Spleen (tissue), 11 donors: ENCODE measurements at regions not wholly inside any gene's neighbourhood (a gene's known extent, or its start where the extent isn't known, plus 50 kb on each side); places are given as distances from the start of the nearest gene placed in this dataset.

ENCODE experiments used
- DNase-seq: peaks from one replicate; pipeline ENCODE4 v3.0.0-alpha.2; 2020
- H3K27ac ChIP-seq, 8 donors: fragments of 200-600 bp; sonication (generic) in 7 of 8; 1 replicate in 4 of 8; 2 replicates in 4 of 8; pipeline versions ENCODE4 v1.5.0 to v1.8.0; 2016 to 2021; ENCODE audit warnings: inconsistent platforms in 4 of 8, mild to moderate bottlenecking in 4 of 8, moderate library complexity in 1 of 8
- H3K27me3 ChIP-seq, 7 donors: fragments of 200-600 bp; sonication (generic) in 6 of 7; replicated peaks in 1 of 7; 1 replicate in 4 of 7; 2 replicates in 3 of 7; pipeline versions ENCODE4 v1.5.0 to v1.8.0; 2016 to 2021; ENCODE audit warnings: inconsistent platforms in 3 of 7, mild to moderate bottlenecking in 1 of 7
- H3K36me3 ChIP-seq, 6 donors: fragments of 200-600 bp; sonication (generic) in 5 of 6; 1 replicate in 4 of 6; 2 replicates in 2 of 6; pipeline versions ENCODE4 v1.5.0 to v1.8.0; 2016 to 2021; ENCODE audit warnings: inconsistent platforms in 2 of 6
- H3K4me1 ChIP-seq, 6 donors: fragments of 200-600 bp; sonication (generic) in 5 of 6; 1 replicate in 3 of 6; 2 replicates in 3 of 6; pipeline versions ENCODE4 v1.5.0 to v1.8.0; 2016 to 2021; ENCODE audit warnings: inconsistent platforms in 3 of 6
- H3K4me3 ChIP-seq, 8 donors: fragments of 200-600 bp; sonication (generic) in 7 of 8; 1 replicate in 4 of 8; 2 replicates in 4 of 8; pipeline versions ENCODE4 v1.5.0 to v1.8.0; 2016 to 2021; ENCODE audit warnings: inconsistent platforms in 4 of 8, mild to moderate bottlenecking in 4 of 8, moderate library complexity in 2 of 8
- H3K9me3 ChIP-seq, 8 donors: fragments of 200-600 bp; sonication (generic) in 7 of 8; 1 replicate in 4 of 8; 2 replicates in 4 of 8; pipeline versions ENCODE4 v1.5.0 to v1.8.0; 2016 to 2021; ENCODE audit warnings: inconsistent platforms in 4 of 8
- POLR2A ChIP-seq, 3 donors: fragments of 450-650 bp; IDR thresholded peaks; one replicate each; pipeline ENCODE4 v1.5.1; 2017; ENCODE audit warnings: antibody characterized with exemption in 3 of 3, mild to moderate bottlenecking in 1 of 3
- POLR2AphosphoS5 ChIP-seq, 3 donors: sonication (generic); formaldehyde crosslinking; IDR thresholded peaks; one replicate each; pipeline ENCODE4 v1.5.1; 2017; ENCODE audit warnings: antibody characterized with exemption in 3 of 3
- WGBS, 5 donors: extraction: QIAGEN DNeasy Blood & Tissue Kit in 3 of 5; methylation state at CpG; one replicate each; pipeline versions ENCODE4 v1.1.5 to v1.1.7; 2013 to 2018; 5-methylcytosine and 5-hydroxymethylcytosine counted together
- intact Hi-C: fragments of 100-400 bp; cut with DNase I; formaldehyde crosslinking; loops from one replicate; pipeline ENCODE4 v1.15.0; 2023; ENCODE audit warnings: low total_unique reads
- TF ChIP-seq, protein P1 (sequence below), 11 experiments: fragments of 200-600 bp in 7 of 11; fragments of 450-650 bp in 4 of 11; sonication (generic) in 4 of 11; IDR thresholded peaks in 8 of 11; conservative IDR thresholded peaks in 3 of 11; 1 replicate in 7 of 11; 2 replicates in 4 of 11; pipeline versions ENCODE4 v1.4.0 to v1.8.0; 2016 to 2021; ENCODE audit warnings: antibody characterized with exemption in 11 of 11, inconsistent platforms in 4 of 11, mild to moderate bottlenecking in 1 of 11
- donor health status: healthy with polysubstance abuse.
- donor health status: DM: no; HTN: no; CAD: no; lungs with moderate emphysema.
- donor health status: DM: no; HTN: no; CAD: no.
- donor health status: Bipolar disorder and iron deficiency.
- donor health status: healthy.
- donor health status: DM: no; HTN: no; CAD: no.
- donor health status: DM: yes; HTN: yes; CAD: no.

DNA sequence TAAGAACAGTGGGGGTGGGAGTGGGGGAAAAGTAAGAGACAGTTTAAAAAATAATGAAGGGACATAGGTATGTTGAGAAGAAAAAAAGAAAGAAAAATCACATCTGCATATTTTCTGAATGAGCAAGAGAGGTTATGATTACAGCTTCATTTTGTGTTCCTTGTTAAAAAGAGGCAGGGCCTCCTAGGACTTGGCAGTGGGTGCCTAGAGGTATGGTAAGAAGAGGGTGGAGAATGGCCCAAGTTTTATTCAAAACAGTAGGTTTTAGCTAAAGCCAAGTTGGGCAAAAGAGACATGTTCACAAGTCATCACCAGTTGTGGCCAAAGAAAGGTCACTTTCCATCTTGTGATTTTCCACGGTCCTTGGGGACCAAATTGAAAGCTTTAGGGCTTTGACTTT lies 643.4 kb downstream of the CCDC171 start:
- no peak for TF ChIP-seq POLR2AphosphoS5 (IDR thresholded peaks at IDR 0.05)
- TF ChIP-seq, protein P1, sequence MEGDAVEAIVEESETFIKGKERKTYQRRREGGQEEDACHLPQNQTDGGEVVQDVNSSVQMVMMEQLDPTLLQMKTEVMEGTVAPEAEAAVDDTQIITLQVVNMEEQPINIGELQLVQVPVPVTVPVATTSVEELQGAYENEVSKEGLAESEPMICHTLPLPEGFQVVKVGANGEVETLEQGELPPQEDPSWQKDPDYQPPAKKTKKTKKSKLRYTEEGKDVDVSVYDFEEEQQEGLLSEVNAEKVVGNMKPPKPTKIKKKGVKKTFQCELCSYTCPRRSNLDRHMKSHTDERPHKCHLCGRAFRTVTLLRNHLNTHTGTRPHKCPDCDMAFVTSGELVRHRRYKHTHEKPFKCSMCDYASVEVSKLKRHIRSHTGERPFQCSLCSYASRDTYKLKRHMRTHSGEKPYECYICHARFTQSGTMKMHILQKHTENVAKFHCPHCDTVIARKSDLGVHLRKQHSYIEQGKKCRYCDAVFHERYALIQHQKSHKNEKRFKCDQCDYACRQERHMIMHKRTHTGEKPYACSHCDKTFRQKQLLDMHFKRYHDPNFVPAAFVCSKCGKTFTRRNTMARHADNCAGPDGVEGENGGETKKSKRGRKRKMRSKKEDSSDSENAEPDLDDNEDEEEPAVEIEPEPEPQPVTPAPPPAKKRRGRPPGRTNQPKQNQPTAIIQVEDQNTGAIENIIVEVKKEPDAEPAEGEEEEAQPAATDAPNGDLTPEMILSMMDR (IDR thresholded peaks at IDR 0.05 in 8 of 11, conservative IDR thresholded peaks at IDR 0.05 in 3 of 11) = no peak
- no peak for TF ChIP-seq POLR2A (IDR thresholded peaks at IDR 0.05)
- no peaks in the 10 kb centered on the region for H3K9me3 ChIP-seq
- no peak overlapping the region for H3K4me3 ChIP-seq
- H3K36me3 ChIP-seq = no peaks in the 10 kb centered on the region
- DNase-seq = no peak
- peaks cover 0 to 4% (median 0%) of the 10 kb centered on the region in 7 donors for H3K27me3 ChIP-seq
- no peak overlapping the region for H3K27ac ChIP-seq
- peaks cover 0 to 6% (median 0%) of the 10 kb centered on the region in 6 donors for H3K4me1 ChIP-seq
- intact Hi-C loops = no loop called here
- 73 to 88% (median 81%) methylated on average over 1 of the region's 1 CpG for WGBS, 5 donors

DNA sequence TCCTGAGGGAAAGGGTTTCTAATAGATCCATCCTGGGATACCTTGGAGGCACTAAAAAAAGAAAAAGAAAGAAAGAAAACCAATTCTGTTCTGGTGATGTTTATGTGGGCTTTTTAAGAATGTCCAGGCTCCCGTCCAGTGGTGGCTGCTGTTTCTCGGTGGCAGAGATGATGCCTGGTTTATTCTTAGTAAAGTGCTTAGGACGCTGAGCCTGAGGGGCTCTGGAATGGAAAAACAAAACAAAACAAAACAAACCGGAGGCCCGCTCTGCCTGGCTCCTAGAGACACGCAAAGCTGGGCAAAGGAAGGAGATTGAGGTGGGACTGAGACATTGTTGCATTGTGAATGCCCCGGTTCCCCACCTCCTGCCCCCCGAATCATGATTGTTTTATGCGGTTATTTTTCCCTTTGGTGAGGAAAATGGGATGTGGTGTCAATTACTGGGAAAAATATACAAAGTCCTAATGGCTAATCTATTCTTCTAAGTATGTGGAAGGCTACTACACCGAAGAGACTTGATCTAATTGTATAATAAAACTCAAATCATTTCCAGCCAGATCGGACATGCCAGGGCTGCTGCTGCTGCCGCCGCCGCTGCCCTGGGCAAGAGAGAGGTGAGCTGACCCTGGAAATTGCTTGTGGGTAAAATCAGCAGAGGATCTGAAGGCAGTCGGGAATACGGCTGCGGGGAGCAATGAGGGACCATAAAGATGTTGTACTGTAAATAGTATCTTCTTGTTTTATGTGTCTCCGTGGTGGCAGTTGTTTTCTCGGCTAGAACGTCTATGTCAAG lies 644.9 kb downstream of the CCDC171 start:
- intact Hi-C loops = no loop called here
- TF ChIP-seq, protein P1 (IDR thresholded peaks at IDR 0.05 in 8 of 11, conservative IDR thresholded peaks at IDR 0.05 in 3 of 11) = no peak
- TF ChIP-seq POLR2AphosphoS5 (IDR thresholded peaks at IDR 0.05) (no peak), POLR2A (IDR thresholded peaks at IDR 0.05) (no peak)
- Histone ChIP-seq H3K27ac (no peak overlapping the region), H3K4me1 (no peaks in the 10 kb centered on the region), H3K9me3 (no peaks in the 10 kb centered on the region), H3K27me3 (peaks cover 0 to 4% (median 0%) of the 10 kb centered on the region in 7 donors), H3K36me3 (no peaks in the 10 kb centered on the region), H3K4me3 (no peak overlapping the region)
- WGBS, 5 donors = 72 to 89% (median 86%) methylated on average over 20 of the region's 20 CpGs
- DNase-seq = no peak

DNA sequence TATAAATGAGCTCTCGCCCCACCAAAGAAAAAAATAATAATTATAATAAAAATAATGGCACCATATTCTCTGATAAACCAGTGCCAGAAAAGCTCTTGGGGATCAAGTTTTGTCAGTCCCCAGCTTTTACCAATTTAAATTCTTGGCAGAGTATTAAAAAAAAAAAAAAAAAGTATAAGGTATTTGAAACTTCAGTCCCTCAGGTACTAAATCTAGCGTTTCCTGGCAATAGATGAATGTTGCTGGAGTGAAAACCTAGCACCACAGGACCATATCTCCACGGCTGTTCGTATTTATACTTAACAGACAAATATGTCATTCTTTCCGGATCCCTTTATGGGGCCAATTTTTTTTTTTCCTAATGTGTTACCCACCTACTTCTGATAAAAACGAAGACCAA lies 646.2 kb downstream of the CCDC171 start:
- WGBS, 5 donors = 67 to 90% (median 82%) methylated on average over 6 of the region's 6 CpGs
- DNase-seq = no peak
- H3K27ac ChIP-seq = no peak overlapping the region
- no peaks in the 10 kb centered on the region for H3K4me1 ChIP-seq
- H3K36me3 ChIP-seq = no peaks in the 10 kb centered on the region
- no peak for TF ChIP-seq POLR2AphosphoS5 (IDR thresholded peaks at IDR 0.05)
- TF ChIP-seq POLR2A (IDR thresholded peaks at IDR 0.05) = no peak
- TF ChIP-seq, protein P1 (IDR thresholded peaks at IDR 0.05 in 8 of 11, conservative IDR thresholded peaks at IDR 0.05 in 3 of 11) = no peak
- H3K27me3 ChIP-seq = peaks cover 0 to 4% (median 0%) of the 10 kb centered on the region in 7 donors
- no peak overlapping the region for H3K4me3 ChIP-seq
- intact Hi-C loops = no loop called here
- H3K9me3 ChIP-seq = no peaks in the 10 kb centered on the region

DNA sequence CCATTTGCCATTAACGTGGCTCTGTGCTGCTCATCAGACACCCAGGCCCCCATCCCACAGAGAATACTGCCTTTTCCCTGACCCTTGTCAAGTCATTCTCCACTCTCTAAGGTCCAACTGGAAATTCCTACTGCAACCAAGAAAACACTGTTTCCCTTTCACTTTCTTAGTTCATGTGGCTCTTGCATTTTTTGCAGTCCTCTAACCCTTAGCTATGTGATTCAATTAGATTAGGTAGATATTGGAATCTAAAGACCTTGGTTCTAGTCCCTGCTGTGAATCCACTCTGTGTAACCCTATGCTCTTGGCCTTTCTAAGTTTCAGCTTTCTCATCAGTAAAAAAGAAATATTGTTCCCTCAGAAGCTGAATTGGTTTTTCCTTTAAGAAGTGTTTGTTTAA lies 649.4 kb downstream of the CCDC171 start:
- intact Hi-C loops = no loop called here
- no peak for DNase-seq
- TF ChIP-seq POLR2AphosphoS5 (IDR thresholded peaks at IDR 0.05) = no peak
- TF ChIP-seq, protein P1 (IDR thresholded peaks at IDR 0.05 in 8 of 11, conservative IDR thresholded peaks at IDR 0.05 in 3 of 11) = no peak
- no peak for TF ChIP-seq POLR2A (IDR thresholded peaks at IDR 0.05)
- Histone ChIP-seq H3K4me3 (no peak overlapping the region), H3K27ac (no peak overlapping the region), H3K36me3 (no peaks in the 10 kb centered on the region), H3K27me3 (peaks cover 0 to 4% (median 0%) of the 10 kb centered on the region in 7 donors), H3K4me1 (no peaks in the 10 kb centered on the region), H3K9me3 (no peaks in the 10 kb centered on the region)
- WGBS, 5 donors = 32 to 85% (median 48%) methylated on average over 1 of the region's 1 CpG
